HG03571 (cell line): ENCODE measurements at regions not wholly inside any gene's neighbourhood (a gene's known extent, or its start where the extent isn't known, plus 50 kb on each side); places are given as distances from the start of the nearest gene placed in this dataset.
"Not testable (repeated sequence)": the region's sequence is repeated elsewhere in the genome, so short reads cannot be mapped to it uniquely, and the experiment has no call there.

Experiments
- ATAC-seq: cut with Tn5 transposase; IDR thresholded peaks from one replicate; pipeline ENCODE4 v1.9.1; 2021; ENCODE audit not compliant: unreplicated experiment

GRCh38 chr13:50467156-50468110 lies 376.1 kb downstream of the DLEU7 start:
- no peak for ATAC-seq

GRCh38 chr13:50468849-50469669 lies 374.4 kb downstream of the DLEU7 start:
- no peak for ATAC-seq

- ATAC-seq, result not testable (repeated sequence)
Measured at GRCh38 chr13:50473050-50473449, 370.4 kb downstream of the DLEU7 start.

GRCh38 chr13:50474088-50474662 lies 369.3 kb downstream of the DLEU7 start:
- no peak for ATAC-seq

- ATAC-seq, result no peak
Measured at GRCh38 chr13:50476577-50477285, 366.8 kb downstream of the DLEU7 start.

GRCh38 chr13:50481936-50482335 lies 361.6 kb downstream of the DLEU7 start:
- no peak for ATAC-seq

GRCh38 chr13:50483416-50483815 lies 360.1 kb downstream of the DLEU7 start:
- no peak for ATAC-seq

GRCh38 chr13:50484472-50485113 lies 358.9 kb downstream of the DLEU7 start:
- no peak for ATAC-seq

GRCh38 chr13:50485979-50486935 lies 357.2 kb downstream of the DLEU7 start:
- no peak for ATAC-seq

- no peak for ATAC-seq
Measured at GRCh38 chr13:50493683-50494082, 349.8 kb downstream of the DLEU7 start.

- ATAC-seq, result no peak
Measured at GRCh38 chr13:50494138-50494537, 349.4 kb downstream of the DLEU7 start.

- not testable (repeated sequence) for ATAC-seq
Measured at GRCh38 chr13:50503212-50503611, 340.3 kb downstream of the DLEU7 start.

- no peak for ATAC-seq
Measured at GRCh38 chr13:50509167-50509566, 334.3 kb downstream of the DLEU7 start.

GRCh38 chr13:50509771-50510441 lies 333.6 kb downstream of the DLEU7 start:
- no peak for ATAC-seq

GRCh38 chr13:50510885-50511545 lies 332.5 kb downstream of the DLEU7 start:
- not testable (repeated sequence) for ATAC-seq

GRCh38 chr13:50511877-50512341 lies 331.6 kb downstream of the DLEU7 start:
- peak; percentile 42 for ATAC-seq

GRCh38 chr13:50512474-50513299 lies 330.8 kb downstream of the DLEU7 start:
- peak; percentile 95 for ATAC-seq
